Mesendoderm (in vitro differentiated cells): ENCODE measurements at regions not wholly inside any gene's neighbourhood (a gene's known extent, or its start where the extent isn't known, plus 50 kb on each side); places are given as distances from the start of the nearest gene placed in this dataset.

Experiments used
- DNase-seq: peaks from one replicate; pipeline ENCODE4 v3.0.0; 2013
- H2AK5ac ChIP-seq: 2 replicates; pipeline ENCODE4 v1.6.1; 2013; ENCODE audit warnings: low read length, inconsistent platforms
- H2BK120ac ChIP-seq: 2 replicates; pipeline ENCODE4 v1.6.1; 2013; ENCODE audit warnings: low read depth, mild to moderate bottlenecking, low read length, moderate library complexity, mixed read lengths
- H2BK15ac ChIP-seq: replicated peaks from 2 replicates; pipeline ENCODE4 v1.6.1; 2013; ENCODE audit warnings: low read depth, mild to moderate bottlenecking, moderate library complexity
- H2BK5ac ChIP-seq: 2 replicates; pipeline ENCODE4 v1.6.1; 2013; ENCODE audit warnings: low read length, inconsistent platforms
- H3K18ac ChIP-seq: 2 replicates; pipeline ENCODE4 v1.6.1; 2013; ENCODE audit warnings: mild to moderate bottlenecking, low read length, mixed read lengths
- H3K23ac ChIP-seq: one replicate; pipeline ENCODE4 v1.6.1; 2013; ENCODE audit warnings: low read length
- H3K27ac ChIP-seq: 2 replicates; pipeline ENCODE4 v1.5.1; 2013; ENCODE audit warnings: low read depth, mild to moderate bottlenecking, inconsistent platforms, low read length, moderate library complexity
- H3K27me3 ChIP-seq: 2 replicates; pipeline ENCODE4 v1.6.1; 2013; ENCODE audit warnings: low read length, control low read depth, mild to moderate bottlenecking, inconsistent platforms; ENCODE audit not compliant: insufficient read depth, poor library complexity
- H3K36me3 ChIP-seq: 2 replicates; pipeline ENCODE4 v1.6.1; 2013; ENCODE audit warnings: low read length, inconsistent platforms; ENCODE audit not compliant: control insufficient read depth, insufficient read depth
- H3K4ac ChIP-seq: one replicate; pipeline ENCODE4 v1.6.1; 2013; ENCODE audit warnings: low read depth, mild to moderate bottlenecking, low read length, moderate library complexity
- H3K4me1 ChIP-seq: 2 replicates; pipeline ENCODE4 v1.6.1; 2013; ENCODE audit warnings: low read depth, low read length, inconsistent platforms; ENCODE audit not compliant: control insufficient read depth
- H3K4me2 ChIP-seq: 2 replicates; pipeline ENCODE4 v1.6.1; 2013; ENCODE audit warnings: low read length
- H3K4me3 ChIP-seq: 2 replicates; pipeline ENCODE4 v1.5.1; 2013; ENCODE audit warnings: mild to moderate bottlenecking, low read length
- H3K56ac ChIP-seq: one replicate; pipeline ENCODE4 v1.6.1; 2013; ENCODE audit warnings: low read length
- H3K79me1 ChIP-seq: 2 replicates; pipeline ENCODE4 v1.6.1; 2013; ENCODE audit warnings: low read length, inconsistent platforms
- H3K79me2 ChIP-seq: 2 replicates; pipeline ENCODE4 v1.6.1; 2013; ENCODE audit warnings: mild to moderate bottlenecking, low read length; ENCODE audit not compliant: control insufficient read depth, insufficient read depth
- H3K9ac ChIP-seq: 2 replicates; pipeline ENCODE4 v1.6.1; 2013; ENCODE audit warnings: low read length, inconsistent platforms
- H4K5ac ChIP-seq: one replicate; pipeline ENCODE4 v1.6.1; 2013; ENCODE audit warnings: low read length
- H4K8ac ChIP-seq: one replicate; pipeline ENCODE4 v1.6.1; 2013; ENCODE audit warnings: low read depth, mild to moderate bottlenecking, control low read depth, low read length, moderate library complexity
- WGBS: extraction: QIAGEN DNeasy Blood & Tissue Kit; methylation state at CpG from one replicate; pipeline ENCODE4 v1.1.7; 2013; ENCODE audit warnings: low lambda C conversion rate, missing lambda C conversion rate; ENCODE audit not compliant: insufficient coverage; ENCODE audit errors: extremely low coverage; 5-methylcytosine and 5-hydroxymethylcytosine counted together

GRCh38 chr1:37393173-37394120, 80.9 kb upstream of the ZC3H12A start:
- Histone ChIP-seq H3K4me3 (no peak overlapping the region), H2BK15ac (no peak overlapping the region), H4K8ac (no peak overlapping the region), H3K36me3 (no peaks in the 10 kb centered on the region), H3K4me1 (no peaks in the 10 kb centered on the region), H3K27me3 (no peaks in the 10 kb centered on the region), H3K79me2 (no peaks in the 10 kb centered on the region), H4K5ac (no peak overlapping the region), H2BK120ac (no peak overlapping the region), H3K4ac (no peak overlapping the region), H3K4me2 (no peak overlapping the region), H3K56ac (no peak overlapping the region), H3K79me1 (no peaks in the 10 kb centered on the region), H3K18ac (no peak overlapping the region), H3K23ac (no peak overlapping the region), H2AK5ac (no peak overlapping the region), H3K27ac (no peak overlapping the region), H2BK5ac (no peak overlapping the region), H3K9ac (no peak overlapping the region)
- WGBS = no CpG with 5 or more reads among the region's 11 CpGs
- DNase-seq = no peak

GRCh38 chr1:37394574-37395464, 79.6 kb upstream of the ZC3H12A start:
- no peak overlapping the region for H2BK5ac ChIP-seq
- no peaks in the 10 kb centered on the region for H3K4me1 ChIP-seq
- H4K8ac ChIP-seq = no peak overlapping the region
- WGBS = no CpG with 5 or more reads among the region's 10 CpGs
- H2AK5ac ChIP-seq = no peak overlapping the region
- no peak overlapping the region for H4K5ac ChIP-seq
- H3K79me1 ChIP-seq = no peaks in the 10 kb centered on the region
- H2BK120ac ChIP-seq = no peak overlapping the region
- H3K36me3 ChIP-seq = no peaks in the 10 kb centered on the region
- no peak overlapping the region for H3K4ac ChIP-seq
- H3K9ac ChIP-seq = no peak overlapping the region
- no peak overlapping the region for H3K4me3 ChIP-seq
- H3K27me3 ChIP-seq = no peaks in the 10 kb centered on the region
- no peak overlapping the region for H2BK15ac ChIP-seq
- no peak overlapping the region for H3K4me2 ChIP-seq
- no peak overlapping the region for H3K27ac ChIP-seq
- no peak overlapping the region for H3K18ac ChIP-seq
- no peak overlapping the region for H3K56ac ChIP-seq
- H3K79me2 ChIP-seq = no peaks in the 10 kb centered on the region
- peak; percentile 91 for DNase-seq
- no peak overlapping the region for H3K23ac ChIP-seq

- no CpG with 5 or more reads among the region's 8 CpGs for WGBS
- no peaks in the 10 kb centered on the region for H3K4me1 ChIP-seq
These were observed 76.3 kb upstream of the ZC3H12A start for GRCh38 chr1:37398096-37398495.

GRCh38 chr1:37399205-37399604, 75.2 kb upstream of the ZC3H12A start:
- H2BK120ac ChIP-seq = no peak overlapping the region
- H3K4ac ChIP-seq = no peak overlapping the region
- no peak overlapping the region for H3K4me2 ChIP-seq
- no peak overlapping the region for H2BK5ac ChIP-seq
- H3K18ac ChIP-seq = no peak overlapping the region
- no peaks in the 10 kb centered on the region for H3K79me2 ChIP-seq
- no peak overlapping the region for H3K9ac ChIP-seq
- H3K4me3 ChIP-seq = no peak overlapping the region
- no peak overlapping the region for H3K56ac ChIP-seq
- no peak overlapping the region for H4K5ac ChIP-seq
- no peak overlapping the region for H3K23ac ChIP-seq
- no peak overlapping the region for H2AK5ac ChIP-seq
- DNase-seq = no peak
- H3K27ac ChIP-seq = no peak overlapping the region
- H3K27me3 ChIP-seq = no peaks in the 10 kb centered on the region
- no peak overlapping the region for H4K8ac ChIP-seq
- no CpG with 5 or more reads among the region's 6 CpGs for WGBS
- H3K4me1 ChIP-seq = no peaks in the 10 kb centered on the region
- H3K79me1 ChIP-seq = no peaks in the 10 kb centered on the region
- H3K36me3 ChIP-seq = no peaks in the 10 kb centered on the region
- H2BK15ac ChIP-seq = no peak overlapping the region

More at GRCh38 chr1:37398096-37398495, 76.3 kb upstream of the ZC3H12A start:
- Histone ChIP-seq H3K27me3 (no peaks in the 10 kb centered on the region), H3K79me2 (no peaks in the 10 kb centered on the region), H3K9ac (no peak overlapping the region), H3K4me3 (no peak overlapping the region), H3K56ac (no peak overlapping the region), H2BK5ac (no peak overlapping the region), H2BK120ac (no peak overlapping the region), H4K8ac (no peak overlapping the region), H3K79me1 (no peaks in the 10 kb centered on the region), H3K23ac (no peak overlapping the region), H4K5ac (no peak overlapping the region), H3K36me3 (no peaks in the 10 kb centered on the region), H3K18ac (no peak overlapping the region), H3K27ac (no peak overlapping the region), H3K4ac (no peak overlapping the region), H2AK5ac (no peak overlapping the region), H3K4me2 (no peak overlapping the region), H2BK15ac (no peak overlapping the region)
- no peak for DNase-seq

GRCh38 chr1:37399830-37400464, 74.4 kb upstream of the ZC3H12A start:
- no peak overlapping the region for H2BK120ac ChIP-seq
- H4K5ac ChIP-seq = no peak overlapping the region
- no peak for DNase-seq
- H3K4me1 ChIP-seq = no peaks in the 10 kb centered on the region
- no peak overlapping the region for H3K23ac ChIP-seq
- H3K79me1 ChIP-seq = no peaks in the 10 kb centered on the region
- H3K18ac ChIP-seq = no peak overlapping the region
- H2AK5ac ChIP-seq = no peak overlapping the region
- no peak overlapping the region for H2BK5ac ChIP-seq
- H3K9ac ChIP-seq = no peak overlapping the region
- H3K56ac ChIP-seq = no peak overlapping the region
- no peak overlapping the region for H3K4me2 ChIP-seq
- no peak overlapping the region for H4K8ac ChIP-seq
- no peak overlapping the region for H2BK15ac ChIP-seq
- WGBS = no CpG with 5 or more reads among the region's 3 CpGs
- no peak overlapping the region for H3K4me3 ChIP-seq
- H3K79me2 ChIP-seq = no peaks in the 10 kb centered on the region
- no peak overlapping the region for H3K4ac ChIP-seq
- no peaks in the 10 kb centered on the region for H3K27me3 ChIP-seq
- H3K36me3 ChIP-seq = no peaks in the 10 kb centered on the region
- H3K27ac ChIP-seq = no peak overlapping the region
